ENCODE measurements at regions not wholly inside any gene's neighbourhood (a gene's known extent, or its start where the extent isn't known, plus 50 kb on each side); places are given as distances from the start of the nearest gene placed in this dataset.
"Not testable (repeated sequence)": the region's sequence is repeated elsewhere in the genome, so short reads cannot be mapped to it uniquely, and the experiment has no call there.

DNA sequence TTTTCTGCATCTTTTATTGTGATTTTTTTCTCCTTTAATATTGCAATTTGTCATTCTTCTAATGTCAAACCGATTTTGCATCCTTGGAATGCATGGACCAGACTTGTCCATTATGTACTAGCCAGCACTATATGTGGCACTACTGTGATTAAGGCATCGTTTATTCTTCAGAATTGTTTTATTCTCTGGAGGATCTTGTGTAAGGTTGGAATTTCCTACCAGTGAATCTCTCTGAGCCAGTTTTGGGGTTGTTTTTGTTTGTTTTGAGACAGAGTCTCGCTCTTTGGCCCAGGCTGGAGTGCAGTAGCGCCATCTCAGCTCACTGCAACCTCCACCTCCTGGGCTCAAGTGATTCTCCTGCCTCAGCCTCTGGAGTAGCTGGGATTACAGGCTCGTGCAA, 58.5 kb downstream of the IGLL5 start:
- DNase-seq, result no peak

DNA sequence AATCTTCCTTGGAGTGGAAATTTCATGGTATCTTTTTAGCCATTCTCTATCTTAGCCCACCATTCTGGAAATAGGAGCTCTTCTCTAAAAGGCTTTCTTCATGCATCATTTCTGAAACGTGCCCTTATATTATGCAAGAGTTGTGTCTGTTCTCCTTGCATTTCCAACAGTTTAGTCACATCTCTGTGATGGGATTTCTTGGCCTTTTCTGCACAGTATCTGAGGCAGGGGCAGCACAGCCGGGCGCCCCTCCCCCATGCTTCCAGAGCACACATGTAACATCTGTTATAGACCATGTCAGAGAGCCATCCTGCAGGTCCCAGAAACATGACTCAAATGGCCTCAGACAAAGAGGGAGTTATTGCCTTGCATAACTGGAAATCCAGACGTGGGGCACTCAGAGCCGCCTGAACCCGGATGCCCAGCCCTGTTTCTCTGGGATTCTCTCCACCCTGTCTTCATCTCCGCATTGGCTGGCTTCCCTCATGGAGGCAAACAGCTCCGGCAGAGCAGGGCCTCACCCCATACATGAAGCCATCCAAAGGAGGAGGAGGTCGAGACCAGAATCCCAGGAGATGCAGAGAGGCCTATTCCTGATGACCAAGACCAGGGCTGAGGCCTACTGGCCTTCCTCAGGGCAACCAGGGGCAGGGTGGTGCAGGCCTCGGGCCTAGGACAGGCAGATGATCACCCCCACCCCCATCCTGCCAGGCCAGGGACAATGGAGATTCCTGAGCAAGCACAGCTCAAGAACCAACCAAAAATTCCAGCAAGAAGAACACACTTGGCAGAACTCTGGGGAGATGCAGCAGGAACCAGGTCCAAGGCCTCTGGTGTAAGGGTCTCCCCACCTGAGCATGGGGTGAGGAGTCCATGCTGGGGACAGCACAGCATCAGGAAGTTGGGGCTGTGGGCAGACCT, 61.3 kb downstream of the IGLL5 start:
- DNase-seq, result peak; percentile 45

DNA sequence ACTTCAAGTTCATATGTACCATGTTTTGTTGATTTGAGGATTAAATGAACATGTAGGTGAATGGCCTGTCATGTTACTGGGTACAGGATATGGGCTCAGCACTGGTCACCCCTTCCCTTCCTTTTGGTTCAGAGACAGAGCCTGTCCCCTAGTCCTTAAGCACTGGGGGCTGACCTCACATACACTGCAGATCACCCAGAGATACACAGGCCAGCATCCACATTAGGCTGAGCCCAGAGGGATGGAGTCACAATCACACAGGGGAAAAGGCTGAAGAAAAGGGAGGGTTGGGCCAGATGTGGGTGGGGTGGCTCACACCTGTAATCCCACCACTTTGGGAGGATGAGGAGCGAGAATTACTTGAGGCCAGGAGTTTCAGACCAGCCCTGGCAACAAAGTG, 62.3 kb downstream of the IGLL5 start:
- DNase-seq, result no peak

DNA sequence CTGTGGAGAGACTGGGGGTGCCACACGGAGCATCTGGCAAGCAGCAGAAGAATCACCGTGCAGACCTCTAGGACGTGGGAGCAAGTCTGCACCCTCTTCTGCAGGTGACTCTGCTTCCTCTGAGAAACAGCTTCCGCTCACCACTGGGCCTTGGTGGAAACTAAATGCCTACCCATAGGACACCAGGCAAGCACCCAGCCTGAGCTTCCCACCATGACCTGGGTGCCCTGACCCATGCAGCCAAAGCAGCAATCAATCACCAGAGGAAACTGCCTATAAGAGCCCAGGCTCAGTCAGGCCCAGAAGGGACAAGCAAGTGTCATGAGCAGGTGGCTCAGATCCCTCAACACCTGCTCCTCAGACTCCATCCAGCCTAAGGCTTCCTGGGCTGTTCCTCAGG, 63.4 kb downstream of the IGLL5 start:
- DNase-seq, result peak; percentile 36

DNA sequence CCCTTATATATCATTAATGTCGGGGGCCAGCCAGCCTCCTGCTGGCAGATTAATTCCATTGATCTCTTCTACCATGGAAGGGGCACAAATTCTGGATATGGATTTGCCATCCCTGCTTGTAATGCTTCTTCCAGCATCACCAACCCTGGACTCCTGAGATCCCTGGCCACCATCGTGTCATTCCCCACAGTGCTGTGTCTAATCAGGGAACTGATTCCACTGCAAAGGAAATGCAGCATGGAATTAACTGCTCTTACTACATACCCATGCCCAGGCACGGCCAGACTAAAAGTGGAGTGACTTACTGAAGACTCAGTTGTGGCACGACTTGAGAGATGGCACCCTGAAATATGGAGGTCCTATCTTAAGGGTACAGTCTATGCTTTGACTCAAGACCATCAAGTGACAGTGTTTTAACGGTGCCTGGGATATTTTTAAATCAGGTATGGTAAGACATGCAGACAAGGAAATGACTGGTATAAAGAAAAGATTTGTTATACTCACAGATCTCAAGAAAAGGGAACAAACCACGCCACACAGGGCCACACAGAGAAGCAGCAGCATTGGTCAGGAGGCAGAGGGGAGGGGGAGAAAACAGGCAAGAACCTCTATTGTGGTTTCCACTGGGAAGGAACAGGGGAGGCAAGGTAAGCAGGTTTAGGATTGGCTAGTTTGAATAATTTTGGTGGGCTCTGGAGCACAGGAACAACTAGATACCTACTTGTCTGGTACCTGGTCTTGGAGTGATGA, 65.1 kb downstream of the IGLL5 start:
- no peak for DNase-seq

DNA sequence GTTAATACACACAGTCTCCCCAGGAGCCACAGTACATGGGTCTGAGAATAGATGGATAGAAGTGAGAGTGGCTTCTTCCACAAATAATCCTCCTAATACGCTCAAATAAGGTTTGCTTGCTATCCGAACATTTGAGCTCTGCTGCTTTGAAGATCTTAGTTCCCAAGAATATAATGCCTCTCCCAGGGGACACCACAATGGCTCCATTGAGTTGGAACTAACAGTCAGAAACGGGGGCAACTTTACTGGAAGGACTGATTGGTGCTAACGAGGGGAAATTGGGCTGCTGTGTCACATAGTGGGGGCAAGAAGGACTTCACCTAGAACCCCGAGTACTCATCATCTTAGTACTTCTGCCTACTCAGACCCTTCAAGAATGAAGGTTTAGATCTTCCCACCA, 66.2 kb downstream of the IGLL5 start:
- DNase-seq, result no peak

DNA sequence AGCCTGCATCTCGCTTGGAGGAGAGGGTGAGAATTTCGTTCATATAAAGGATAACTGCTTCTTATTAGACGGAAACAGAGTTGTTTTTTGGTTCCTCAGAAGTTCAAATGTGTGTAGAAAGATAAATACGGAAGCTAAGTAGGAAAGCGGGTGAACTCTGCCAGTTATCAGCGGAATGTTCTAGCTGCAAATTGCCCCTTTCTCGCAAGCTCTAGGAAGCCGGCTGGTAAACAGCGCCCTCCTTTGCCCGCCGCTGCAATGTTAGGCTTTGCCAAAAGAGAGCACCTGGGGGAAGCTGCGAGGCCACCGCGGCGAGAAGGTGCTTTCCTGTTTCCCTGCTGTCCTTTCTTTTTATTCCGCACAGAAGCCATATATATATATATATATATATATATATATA, 67.0 kb downstream of the IGLL5 start:
- peak; percentile 74 for DNase-seq

DNA sequence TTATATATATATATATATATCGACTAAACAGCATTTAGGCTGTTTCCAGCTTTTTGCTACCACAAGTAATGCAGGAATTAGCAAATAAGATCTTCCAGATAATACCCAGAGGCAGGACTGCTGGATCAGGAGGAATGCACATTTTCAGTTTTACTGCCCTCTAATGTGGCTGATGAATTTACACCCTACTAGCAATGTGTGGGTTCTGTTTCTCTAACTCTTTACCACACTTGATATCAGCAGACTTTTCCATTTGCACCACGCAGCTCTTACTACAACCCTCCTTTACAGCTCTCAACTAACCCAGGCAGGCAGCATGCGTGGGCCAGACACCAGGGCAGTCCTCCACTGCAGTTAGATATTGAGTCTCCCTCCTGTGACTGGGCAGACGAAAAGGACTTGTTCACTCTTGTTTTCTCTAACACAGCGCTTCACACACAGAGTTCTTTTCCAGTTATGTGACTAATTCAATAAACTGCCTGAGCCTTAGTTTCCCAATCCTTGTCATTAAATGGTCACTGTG, 67.7 kb downstream of the IGLL5 start:
- no peak for DNase-seq

DNA sequence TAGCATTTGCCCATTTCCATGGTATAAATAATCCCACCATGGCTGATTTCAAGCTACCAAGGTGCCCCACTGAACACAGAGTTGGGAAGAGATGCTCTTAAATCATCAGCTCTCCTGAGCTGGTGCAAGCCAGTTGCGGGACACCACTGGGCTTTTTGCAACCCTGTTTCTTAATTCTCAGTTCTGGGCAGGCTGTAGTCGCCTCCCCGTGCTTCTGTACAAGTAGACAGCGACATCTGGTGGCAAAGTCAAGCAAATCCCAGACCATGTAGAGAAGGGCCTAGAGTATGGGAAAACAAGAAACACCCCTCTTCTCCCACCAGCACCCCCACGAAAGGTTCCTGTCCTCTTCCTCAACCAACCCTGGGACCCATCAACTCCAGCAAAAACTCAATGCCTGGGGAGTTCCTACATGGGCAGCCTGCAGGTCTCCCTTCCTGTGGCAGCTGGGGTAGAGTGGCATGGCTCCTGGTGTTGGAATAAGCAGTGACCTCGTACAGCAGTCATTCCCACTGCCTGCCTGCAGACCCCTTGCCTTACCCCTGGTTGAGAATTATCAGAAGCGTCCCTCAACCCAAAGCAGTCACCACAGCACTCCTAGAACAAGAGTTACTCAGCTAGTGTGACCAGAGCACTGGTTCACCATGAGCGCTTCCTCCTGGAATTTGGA, 68.4 kb downstream of the IGLL5 start:
- DNase-seq, result peak; percentile 76

DNA sequence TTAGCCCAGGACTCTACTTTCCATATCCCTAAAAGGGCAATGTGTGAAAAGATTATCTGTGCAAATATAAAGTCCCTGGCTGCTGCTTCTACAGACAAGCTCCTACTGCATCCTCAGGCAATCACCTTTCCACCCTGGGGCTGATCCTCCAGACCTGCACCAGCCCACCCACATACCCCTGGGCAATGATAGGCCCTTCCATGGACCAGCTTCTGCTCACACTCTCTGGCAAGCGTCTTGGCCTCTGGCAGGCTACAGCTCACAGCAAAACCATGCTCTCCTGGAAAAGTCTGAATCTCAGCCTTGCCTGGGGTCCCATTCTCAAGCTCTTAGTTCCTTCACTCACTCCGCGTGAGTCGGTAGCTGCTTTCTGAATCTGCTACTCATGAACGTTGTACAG, 69.5 kb downstream of the IGLL5 start:
- DNase-seq, result no peak

DNA sequence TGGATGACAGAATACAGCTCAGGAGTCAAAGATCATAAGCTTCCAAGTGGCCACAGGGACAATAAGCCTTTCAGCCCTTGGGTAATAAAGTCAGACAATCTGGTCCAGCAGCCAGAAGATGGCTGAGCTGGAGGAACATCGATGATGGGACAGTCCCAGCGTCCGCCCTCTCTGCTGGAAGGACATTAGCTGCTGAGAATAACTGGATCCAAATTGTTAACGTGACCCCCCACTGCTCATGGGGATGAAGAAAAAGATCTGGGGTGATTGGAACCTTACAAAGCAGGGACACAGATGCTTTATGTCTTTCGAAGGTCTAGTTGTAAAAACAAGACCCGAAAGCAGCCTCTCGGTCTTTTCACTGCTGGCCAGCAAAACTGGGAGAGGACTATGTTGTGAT, 71.0 kb downstream of the IGLL5 start:
- no peak for DNase-seq

DNA sequence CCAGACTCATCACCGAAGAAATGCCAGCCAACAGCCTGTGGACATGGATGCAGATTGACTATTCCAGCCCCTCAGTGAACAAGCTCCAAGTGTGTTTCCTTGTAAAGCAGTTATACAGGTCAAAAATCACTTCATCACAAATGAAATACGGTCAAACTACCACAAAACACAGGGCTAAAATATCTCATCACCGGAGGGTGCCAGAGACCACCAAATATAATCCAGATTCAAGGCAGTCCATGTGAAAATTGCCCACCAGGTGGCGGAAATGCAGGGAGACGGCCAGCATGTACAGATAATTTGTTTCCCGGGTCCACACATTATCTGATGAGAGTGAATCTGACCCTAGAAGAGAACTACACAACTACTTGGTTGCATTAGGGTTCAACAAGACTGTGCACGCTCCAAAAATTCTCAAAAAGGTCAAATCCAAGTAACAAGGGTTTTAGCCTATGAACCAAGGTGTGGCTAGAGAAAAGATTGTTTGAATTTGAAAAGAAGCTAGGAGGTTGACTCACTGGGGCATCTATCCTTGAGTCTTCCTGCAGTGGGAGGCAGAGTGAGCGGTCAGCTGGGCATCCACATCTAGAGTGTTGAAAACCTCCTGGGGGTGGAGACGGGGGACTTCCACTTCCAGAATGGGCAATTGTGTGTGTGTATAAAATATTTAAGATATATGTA, 71.7 kb downstream of the IGLL5 start:
- peak; percentile 84 for DNase-seq

DNA sequence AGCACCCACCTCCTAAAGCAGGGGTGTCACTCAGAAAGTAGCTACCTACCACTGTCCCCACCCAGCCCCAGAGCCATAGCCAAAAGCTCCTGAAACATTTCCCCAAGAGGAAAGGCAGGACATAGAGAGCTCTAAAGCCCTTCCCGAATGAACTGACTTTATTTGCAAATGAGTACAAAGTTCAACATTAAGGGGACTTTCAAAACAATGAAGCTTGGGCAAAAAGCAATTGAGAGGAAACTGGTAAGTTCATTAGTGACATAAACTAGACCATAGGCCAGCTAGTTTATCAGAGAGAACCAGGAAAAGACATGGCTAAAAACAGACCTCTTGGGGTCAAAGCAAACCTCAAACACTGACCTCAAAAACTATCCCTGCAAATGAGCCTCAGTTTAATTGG, 72.7 kb downstream of the IGLL5 start:
- DNase-seq, result no peak

DNA sequence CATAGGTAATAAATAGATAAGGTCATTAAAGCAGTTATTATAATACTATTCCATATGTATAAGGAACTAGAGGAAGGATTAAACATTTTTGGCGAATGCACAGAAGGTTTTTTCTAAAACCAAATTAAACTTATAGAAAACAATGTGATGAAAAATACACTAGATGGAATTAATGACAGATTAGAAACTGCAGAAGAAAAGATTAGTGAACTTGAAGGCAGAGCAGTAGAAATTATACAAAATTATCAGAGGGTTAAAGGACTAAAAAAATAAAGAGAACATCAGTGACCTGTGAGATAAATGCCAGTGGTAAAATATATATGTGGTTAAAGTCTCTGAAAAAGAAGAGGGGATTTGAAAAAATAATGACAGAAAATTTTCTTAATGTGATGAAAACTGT, 74.0 kb downstream of the IGLL5 start:
- DNase-seq, result no peak

DNA sequence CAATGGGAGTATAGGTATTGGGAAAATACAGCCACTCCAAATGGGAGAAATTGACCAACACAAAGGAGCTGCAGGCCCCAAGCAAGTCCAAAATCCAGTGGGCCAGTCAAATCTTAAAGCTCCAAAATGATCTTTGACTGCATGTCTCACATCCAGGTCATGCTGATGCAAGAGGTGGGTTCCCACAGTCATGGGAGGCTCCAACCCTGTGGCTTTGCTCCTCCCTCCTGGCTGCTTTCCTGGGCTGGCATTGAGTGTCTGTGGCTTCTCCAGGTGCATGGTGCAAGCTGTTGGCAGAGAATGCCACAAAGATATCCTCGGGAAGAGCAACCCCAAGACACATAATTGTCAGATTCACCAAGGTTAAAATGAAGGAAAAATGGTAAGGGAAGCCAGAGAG, 80.8 kb downstream of the IGLL5 start:
- DNase-seq, result no peak

DNA sequence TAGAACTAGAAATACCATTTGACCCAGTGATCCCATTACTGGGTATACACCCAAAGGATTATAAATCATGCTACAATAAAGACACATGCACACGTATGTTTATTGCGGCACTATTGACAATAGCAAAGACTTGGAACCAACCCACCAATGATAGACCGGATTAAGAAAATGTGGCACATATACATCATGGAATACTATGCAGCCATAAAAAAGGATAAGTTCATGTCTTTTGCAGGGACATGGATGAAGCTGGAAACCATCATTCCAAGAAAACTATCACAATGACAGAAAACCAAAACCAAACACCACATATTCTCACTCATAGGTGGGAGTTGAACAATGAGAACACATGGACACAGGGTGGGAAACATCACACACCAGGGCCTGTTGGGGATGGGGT, 85.0 kb downstream of the IGLL5 start:
- not testable (repeated sequence) for DNase-seq

DNA sequence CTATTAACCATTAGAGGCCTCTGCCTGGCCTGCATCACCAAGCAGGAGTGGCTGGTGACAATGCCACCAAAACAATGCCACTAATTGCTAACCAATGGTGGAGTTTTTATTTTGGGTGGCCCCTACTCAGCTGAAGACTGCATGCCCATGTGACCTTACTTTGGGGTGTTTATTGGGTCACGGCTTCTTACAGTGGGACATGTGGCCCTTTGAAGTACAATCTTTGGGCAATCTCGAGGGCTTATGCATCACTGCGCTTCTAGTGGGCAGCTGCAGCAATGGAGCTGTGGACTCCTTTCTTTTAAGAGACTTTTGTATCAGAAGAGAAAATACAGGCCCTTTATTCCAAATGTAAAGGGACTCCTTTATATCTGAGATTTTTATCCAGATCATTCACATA, 85.7 kb downstream of the IGLL5 start:
- DNase-seq, result no peak

DNA sequence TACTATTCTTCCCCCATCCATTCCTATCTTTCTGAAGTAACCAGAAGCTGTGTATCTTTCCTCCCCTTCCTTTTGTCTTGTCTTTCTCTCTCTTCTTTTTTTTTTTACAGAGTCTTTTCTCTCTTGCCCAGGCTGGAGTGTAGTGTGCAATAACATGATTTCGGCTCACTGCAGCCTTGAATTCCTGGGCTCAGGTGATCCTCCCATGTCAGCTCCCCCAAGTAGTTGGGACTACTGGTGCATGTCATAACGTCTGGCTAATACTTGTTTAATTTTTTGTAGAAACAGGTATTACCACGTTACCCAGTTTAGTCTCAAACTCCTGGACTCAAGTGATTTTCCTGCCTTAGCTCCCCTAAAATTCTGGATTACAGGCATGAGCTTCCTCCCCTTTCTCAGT, 86.5 kb downstream of the IGLL5 start:
- DNase-seq, result no peak

DNA sequence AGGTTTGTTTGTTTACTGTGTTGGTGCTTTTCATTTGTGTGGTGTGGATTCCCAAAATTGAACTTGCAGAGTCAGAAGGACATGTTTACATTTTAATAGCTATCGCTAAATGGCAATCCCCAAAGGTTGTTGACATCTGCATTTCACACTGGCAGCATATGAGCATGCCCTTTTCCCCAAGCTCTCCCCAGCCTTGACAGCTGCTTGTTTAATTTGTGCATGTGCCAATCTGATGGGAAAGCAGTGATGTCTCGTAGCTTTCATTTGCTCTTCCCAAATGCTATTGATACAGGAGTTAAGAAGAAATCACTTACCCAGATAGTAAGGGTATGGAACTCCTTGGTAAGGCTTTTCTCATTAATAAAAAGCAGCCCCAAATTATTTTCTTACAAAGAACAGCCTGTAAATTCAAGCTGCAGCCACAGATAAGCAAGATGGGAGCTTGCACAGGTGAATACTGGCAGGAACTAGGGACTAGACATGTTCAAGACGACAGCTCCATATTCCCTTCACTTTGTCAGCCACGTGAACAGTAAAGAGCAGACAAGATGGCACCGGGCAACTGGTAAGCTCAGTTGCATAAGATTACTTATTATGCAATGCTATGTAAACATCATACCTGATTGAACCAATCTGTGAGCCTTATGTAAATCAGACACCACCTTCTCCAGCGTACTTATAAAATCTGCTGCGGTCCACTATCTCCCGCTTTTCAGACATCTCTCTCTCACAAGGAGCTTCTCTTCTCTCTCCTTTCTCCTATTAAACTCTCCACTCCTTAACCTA, 87.4 kb downstream of the IGLL5 start:
- no peak for DNase-seq

DNA sequence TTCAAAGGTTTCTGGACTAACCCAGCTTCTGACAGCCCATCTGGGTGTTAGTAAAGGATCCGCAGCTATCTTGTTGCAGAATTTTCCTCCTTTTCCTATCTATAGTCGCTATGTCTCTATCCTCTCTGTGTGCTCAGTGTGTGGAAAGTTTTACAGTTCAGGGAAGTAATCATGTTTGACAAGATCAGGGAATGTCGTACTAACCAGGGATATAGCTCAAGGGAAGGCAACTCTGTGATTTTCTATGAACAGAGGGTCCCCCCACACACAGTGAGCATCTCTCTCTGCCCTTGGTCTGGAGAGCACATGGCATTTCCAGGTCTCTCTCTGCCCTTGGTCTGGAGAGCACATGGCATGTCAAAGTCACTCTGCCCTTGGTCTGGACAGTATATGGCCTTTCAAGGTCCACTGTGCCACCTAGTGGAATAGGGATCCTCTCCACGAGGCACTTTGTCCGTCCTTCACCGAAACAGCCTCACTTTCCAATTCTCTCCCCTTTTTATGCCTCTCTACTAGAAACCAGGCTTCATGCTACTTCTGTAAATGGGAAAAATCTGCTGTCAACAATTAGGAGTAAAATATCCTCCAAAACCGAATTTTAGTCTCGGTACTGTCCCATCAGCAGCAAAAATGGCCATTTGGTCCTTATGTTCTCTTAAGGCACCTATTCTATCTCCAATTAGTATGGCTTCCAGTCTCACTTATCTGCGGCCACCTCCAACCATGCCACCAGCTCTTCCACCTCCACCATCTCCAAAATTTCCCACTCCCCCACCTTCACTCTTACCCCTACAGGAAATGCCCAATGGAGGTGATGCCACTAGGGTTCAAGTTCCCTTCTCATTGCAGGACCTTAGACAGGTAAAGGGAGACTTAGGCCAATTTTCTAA, 88.7 kb downstream of the IGLL5 start:
- DNase-seq, result no peak

All from islet precursor cell (in vitro differentiated cells).